ENCODE measurements at regions not wholly inside any gene's neighbourhood (a gene's known extent, or its start where the extent isn't known, plus 50 kb on each side); places are given as distances from the start of the nearest gene placed in this dataset.

- Histone ChIP-seq H3K27me3 (ENCODE audit: control insufficient read depth, insufficient read depth) (no peaks in the 10 kb centered on the region), H3K9me3 (ENCODE audit: control insufficient read depth, low read length) (no peaks in the 10 kb centered on the region), H3K4me1 (ENCODE audit: control insufficient read depth, insufficient read depth, low read length) (no peaks in the 10 kb centered on the region), H3K27ac (ENCODE audit: low read length) (no peak overlapping the region), H3K4me3 (ENCODE audit: low read length) (no peak overlapping the region)
- DNase-seq (no peak), ATAC-seq (peak in 1 of 2 donors; percentile 73)
- 72% methylated on average over 4 of the region's 4 CpGs for WGBS
- intact Hi-C loops (cut with DNase I): no loop called here
These were observed 137.8 kb upstream of the UBASH3B start for GRCh38 chr11:122517403-122518379.

- WGBS: 33% methylated on average over 2 of the region's 2 CpGs
- intact Hi-C loops (cut with DNase I): no loop called here
- no peaks in the 10 kb centered on the region for H3K4me1 ChIP-seq (ENCODE audit: control insufficient read depth, insufficient read depth, low read length)
- no peaks in the 10 kb centered on the region for H3K27me3 ChIP-seq (ENCODE audit: control insufficient read depth, insufficient read depth)
- H3K9me3 ChIP-seq (ENCODE audit: control insufficient read depth, low read length): no peaks in the 10 kb centered on the region
- ATAC-seq: no peak
- H3K4me3 ChIP-seq (ENCODE audit: low read length): no peak overlapping the region
- DNase-seq: no peak
- no peak overlapping the region for H3K27ac ChIP-seq (ENCODE audit: low read length)
These were observed 138.8 kb upstream of the UBASH3B start for GRCh38 chr11:122516686-122517085.

- DNase-seq: no peak
- H3K4me3 ChIP-seq (ENCODE audit: low read length): no peak overlapping the region
These were observed 141.5 kb upstream of the UBASH3B start for GRCh38 chr11:122513997-122514396.

GRCh38 chr11:122513328-122513727, 142.2 kb upstream of the UBASH3B start:
- H3K9me3 ChIP-seq (ENCODE audit: control insufficient read depth, low read length): no peaks in the 10 kb centered on the region
- no peak overlapping the region for H3K4me3 ChIP-seq (ENCODE audit: low read length)
- H3K27me3 ChIP-seq (ENCODE audit: control insufficient read depth, insufficient read depth): no peaks in the 10 kb centered on the region
- no peak overlapping the region for H3K27ac ChIP-seq (ENCODE audit: low read length)
- DNase-seq (no peak), ATAC-seq (no peak)
- 71% methylated on average over 2 of the region's 2 CpGs for WGBS
- H3K4me1 ChIP-seq (ENCODE audit: control insufficient read depth, insufficient read depth, low read length): no peaks in the 10 kb centered on the region
- intact Hi-C loops (cut with DNase I): no loop called here

More at GRCh38 chr11:122513997-122514396, 141.5 kb upstream of the UBASH3B start:
- H3K27me3 ChIP-seq (ENCODE audit: control insufficient read depth, insufficient read depth): no peaks in the 10 kb centered on the region
- intact Hi-C loops (cut with DNase I): no loop called here
- no peaks in the 10 kb centered on the region for H3K9me3 ChIP-seq (ENCODE audit: control insufficient read depth, low read length)
- 70% methylated on average over 2 of the region's 2 CpGs for WGBS
- ATAC-seq: no peak
- H3K4me1 ChIP-seq (ENCODE audit: control insufficient read depth, insufficient read depth, low read length): no peaks in the 10 kb centered on the region
- no peak overlapping the region for H3K27ac ChIP-seq (ENCODE audit: low read length)

- Histone ChIP-seq H3K9me3 (ENCODE audit: control insufficient read depth, low read length) (no peaks in the 10 kb centered on the region), H3K4me3 (ENCODE audit: low read length) (no peak overlapping the region), H3K4me1 (ENCODE audit: control insufficient read depth, insufficient read depth, low read length) (no peaks in the 10 kb centered on the region), H3K27me3 (ENCODE audit: control insufficient read depth, insufficient read depth) (no peaks in the 10 kb centered on the region), H3K27ac (ENCODE audit: low read length) (no peak overlapping the region)
- ATAC-seq (no peak), DNase-seq (no peak)
- WGBS: 87% methylated on average over 2 of the region's 2 CpGs
- intact Hi-C loops (cut with DNase I): no loop called here
These were observed 142.8 kb upstream of the UBASH3B start for GRCh38 chr11:122512688-122513087.

- DNase-seq (no peak), ATAC-seq (no peak)
- Histone ChIP-seq H3K27ac (ENCODE audit: low read length) (no peak overlapping the region), H3K4me1 (ENCODE audit: control insufficient read depth, insufficient read depth, low read length) (peaks cover 2% of the 10 kb centered on the region), H3K4me3 (ENCODE audit: low read length) (no peak overlapping the region), H3K9me3 (ENCODE audit: control insufficient read depth, low read length) (no peaks in the 10 kb centered on the region), H3K27me3 (ENCODE audit: control insufficient read depth, insufficient read depth) (no peaks in the 10 kb centered on the region)
- intact Hi-C loops (cut with DNase I): loop anchor here (5.0 to 10.0 kb wide), 9 partner anchors 65 to 858 kb away; no protein-coding TSS in a partner anchor
- WGBS: 92% methylated on average over 15 of the region's 15 CpGs
These were observed 145.6 kb upstream of the UBASH3B start for GRCh38 chr11:122509899-122510298.

- ATAC-seq (no peak), DNase-seq (no peak)
- 90% methylated on average over 4 of the region's 4 CpGs for WGBS
- no peaks in the 10 kb centered on the region for H3K9me3 ChIP-seq (ENCODE audit: control insufficient read depth, low read length)
- no peak overlapping the region for H3K4me3 ChIP-seq (ENCODE audit: low read length)
- no peak overlapping the region for H3K27ac ChIP-seq (ENCODE audit: low read length)
- intact Hi-C loops (cut with DNase I): loop anchor here (5.0 to 10.0 kb wide), 9 partner anchors 64 to 857 kb away; no protein-coding TSS in a partner anchor
- H3K27me3 ChIP-seq (ENCODE audit: control insufficient read depth, insufficient read depth): no peaks in the 10 kb centered on the region
- H3K4me1 ChIP-seq (ENCODE audit: control insufficient read depth, insufficient read depth, low read length): peaks cover 2% of the 10 kb centered on the region
These were observed 146.4 kb upstream of the UBASH3B start for GRCh38 chr11:122509091-122509490.

- intact Hi-C loops (cut with DNase I): loop anchor here (2.0 to 10.0 kb wide), 10 partner anchors 61 to 853 kb away; no protein-coding TSS in a partner anchor
- 37% methylated on average over 8 of the region's 8 CpGs for WGBS
- peak; percentile 81 to 93 (median 83) for DNase-seq
- H3K9me3 ChIP-seq (ENCODE audit: control insufficient read depth, low read length): no peaks in the 10 kb centered on the region
- H3K4me1 ChIP-seq (ENCODE audit: control insufficient read depth, insufficient read depth, low read length): peaks cover 2% of the 10 kb centered on the region
- H3K27ac ChIP-seq (ENCODE audit: low read length): no peak overlapping the region
- peak; percentile 97 to 98 for ATAC-seq
- H3K27me3 ChIP-seq (ENCODE audit: control insufficient read depth, insufficient read depth): no peaks in the 10 kb centered on the region
- H3K4me3 ChIP-seq (ENCODE audit: low read length): no peak overlapping the region
These were observed 150.1 kb upstream of the UBASH3B start for GRCh38 chr11:122505304-122506006.

GRCh38 chr11:122494221-122494620, 161.3 kb upstream of the UBASH3B start:
- 65% methylated on average over 2 of the region's 2 CpGs for WGBS
- peak; percentile 60 to 81 for ATAC-seq
- H3K27ac ChIP-seq (ENCODE audit: low read length): no peak overlapping the region

GRCh38 chr11:122491509-122491908, 164.0 kb upstream of the UBASH3B start:
- H3K9me3 ChIP-seq (ENCODE audit: control insufficient read depth, low read length): no peaks in the 10 kb centered on the region
- H3K4me3 ChIP-seq (ENCODE audit: low read length): no peak overlapping the region
- WGBS: 32% methylated on average over 3 of the region's 3 CpGs
- intact Hi-C loops (cut with DNase I): no loop called here
- no peaks in the 10 kb centered on the region for H3K27me3 ChIP-seq (ENCODE audit: control insufficient read depth, insufficient read depth)
- DNase-seq (no peak), ATAC-seq (peak; percentile 86 to 87)
- H3K27ac ChIP-seq (ENCODE audit: low read length): no peak overlapping the region
- no peaks in the 10 kb centered on the region for H3K4me1 ChIP-seq (ENCODE audit: control insufficient read depth, insufficient read depth, low read length)

More at GRCh38 chr11:122494221-122494620, 161.3 kb upstream of the UBASH3B start:
- no peaks in the 10 kb centered on the region for H3K4me1 ChIP-seq (ENCODE audit: control insufficient read depth, insufficient read depth, low read length)
- no peak overlapping the region for H3K4me3 ChIP-seq (ENCODE audit: low read length)
- intact Hi-C loops (cut with DNase I): no loop called here
- peak in 1 of 3 donors; percentile 45 for DNase-seq
- H3K9me3 ChIP-seq (ENCODE audit: control insufficient read depth, low read length): no peaks in the 10 kb centered on the region
- no peaks in the 10 kb centered on the region for H3K27me3 ChIP-seq (ENCODE audit: control insufficient read depth, insufficient read depth)

All from right cardiac atrium (tissue), 5 donors.